ENCODE measurements at regions not wholly inside any gene's neighbourhood (a gene's known extent, or its start where the extent isn't known, plus 50 kb on each side); places are given as distances from the start of the nearest gene placed in this dataset.
"Not testable (repeated sequence)": the region's sequence is repeated elsewhere in the genome, so short reads cannot be mapped to it uniquely, and the experiment has no call there.

DNA sequence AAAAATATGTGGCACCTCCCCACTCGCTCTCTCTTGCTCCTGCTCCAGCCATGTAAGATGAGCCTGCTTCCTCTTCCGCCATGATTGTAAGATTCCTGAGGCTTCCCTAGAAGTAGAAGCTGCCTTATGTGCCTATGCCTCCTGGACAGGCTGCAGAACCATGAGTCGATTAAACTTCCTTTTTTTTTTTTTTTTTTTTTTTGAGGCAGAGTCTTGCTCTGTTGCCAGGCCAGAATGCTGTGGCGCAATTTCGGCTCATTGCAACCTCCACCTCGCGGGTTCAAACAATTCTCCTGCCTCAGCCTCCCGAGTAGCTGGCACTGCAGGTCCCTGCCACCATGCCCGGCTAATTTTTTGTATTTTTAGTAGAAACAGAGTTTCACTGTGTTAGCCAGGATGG, 112.5 kb downstream of the FAM217A start:
- TF ChIP-seq, protein P1, sequence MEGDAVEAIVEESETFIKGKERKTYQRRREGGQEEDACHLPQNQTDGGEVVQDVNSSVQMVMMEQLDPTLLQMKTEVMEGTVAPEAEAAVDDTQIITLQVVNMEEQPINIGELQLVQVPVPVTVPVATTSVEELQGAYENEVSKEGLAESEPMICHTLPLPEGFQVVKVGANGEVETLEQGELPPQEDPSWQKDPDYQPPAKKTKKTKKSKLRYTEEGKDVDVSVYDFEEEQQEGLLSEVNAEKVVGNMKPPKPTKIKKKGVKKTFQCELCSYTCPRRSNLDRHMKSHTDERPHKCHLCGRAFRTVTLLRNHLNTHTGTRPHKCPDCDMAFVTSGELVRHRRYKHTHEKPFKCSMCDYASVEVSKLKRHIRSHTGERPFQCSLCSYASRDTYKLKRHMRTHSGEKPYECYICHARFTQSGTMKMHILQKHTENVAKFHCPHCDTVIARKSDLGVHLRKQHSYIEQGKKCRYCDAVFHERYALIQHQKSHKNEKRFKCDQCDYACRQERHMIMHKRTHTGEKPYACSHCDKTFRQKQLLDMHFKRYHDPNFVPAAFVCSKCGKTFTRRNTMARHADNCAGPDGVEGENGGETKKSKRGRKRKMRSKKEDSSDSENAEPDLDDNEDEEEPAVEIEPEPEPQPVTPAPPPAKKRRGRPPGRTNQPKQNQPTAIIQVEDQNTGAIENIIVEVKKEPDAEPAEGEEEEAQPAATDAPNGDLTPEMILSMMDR (IDR thresholded peaks at IDR 0.05; ENCODE audit: low read depth, low read length), result no peak
- TF ChIP-seq MYC (IDR thresholded peaks at IDR 0.05; ENCODE audit: low read depth, low read length) (no peak), POLR2A (IDR thresholded peaks at IDR 0.05; ENCODE audit: extremely low read depth, insufficient read length) (no peak)
- TF ChIP-seq, protein P2, sequence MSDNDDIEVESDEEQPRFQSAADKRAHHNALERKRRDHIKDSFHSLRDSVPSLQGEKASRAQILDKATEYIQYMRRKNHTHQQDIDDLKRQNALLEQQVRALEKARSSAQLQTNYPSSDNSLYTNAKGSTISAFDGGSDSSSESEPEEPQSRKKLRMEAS (IDR thresholded peaks at IDR 0.05; ENCODE audit: low read depth, low read length), result no peak
- peak; percentile 63 for DNase-seq (ENCODE audit: low read depth)
- no peak overlapping the region for H3K4me3 ChIP-seq (ENCODE audit: low read depth, low read length)

DNA sequence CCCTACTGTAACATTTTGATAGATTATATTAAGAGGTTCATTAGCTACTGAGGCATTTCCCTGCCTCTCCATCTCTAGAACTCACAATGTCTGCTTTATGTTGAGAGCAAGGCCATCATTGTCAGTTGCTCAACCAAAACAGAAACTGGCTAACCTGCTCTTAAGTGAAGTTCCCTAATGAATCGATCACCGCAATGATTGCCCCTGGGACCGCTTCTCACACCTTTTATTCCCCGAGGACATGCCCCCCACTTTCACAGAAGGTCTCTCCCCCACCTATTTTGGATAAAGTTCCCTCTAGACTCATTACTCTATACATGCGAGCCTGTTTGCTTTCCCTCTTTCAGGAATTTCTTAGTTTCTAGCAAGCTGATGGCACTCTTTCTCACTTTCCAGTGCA, 108.8 kb downstream of the FAM217A start:
- TF ChIP-seq, protein P1 (IDR thresholded peaks at IDR 0.05; ENCODE audit: low read depth, low read length), result no peak
- TF ChIP-seq POLR2A (IDR thresholded peaks at IDR 0.05; ENCODE audit: extremely low read depth, insufficient read length) (no peak), MYC (IDR thresholded peaks at IDR 0.05; ENCODE audit: low read depth, low read length) (no peak)
- TF ChIP-seq, protein P2 (IDR thresholded peaks at IDR 0.05; ENCODE audit: low read depth, low read length), result no peak
- no peak for DNase-seq (ENCODE audit: low read depth)
- H3K4me3 ChIP-seq (ENCODE audit: low read depth, low read length), result no peak overlapping the region

DNA sequence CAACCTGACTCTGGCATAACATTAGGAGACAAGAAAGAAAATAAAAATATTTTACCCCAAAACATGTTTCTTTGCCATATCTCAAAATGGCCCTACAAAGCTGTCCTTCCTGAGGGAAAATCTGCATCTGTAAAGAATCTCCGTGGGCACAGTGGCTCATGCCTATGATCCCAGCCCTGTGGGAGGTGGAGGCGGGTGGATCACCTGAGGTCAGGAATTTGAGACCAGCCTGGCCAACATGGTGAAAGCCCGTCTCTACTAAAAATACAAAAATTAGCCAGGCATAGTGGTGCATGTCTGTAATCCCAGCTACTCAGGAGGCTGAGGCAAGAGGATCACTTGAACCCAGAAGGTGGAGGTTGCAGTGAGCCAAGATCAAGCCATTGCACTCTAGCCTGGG, 105.8 kb downstream of the FAM217A start:
- not testable (repeated sequence) for H3K4me3 ChIP-seq (ENCODE audit: low read depth, low read length); DNase-seq (ENCODE audit: low read depth)

DNA sequence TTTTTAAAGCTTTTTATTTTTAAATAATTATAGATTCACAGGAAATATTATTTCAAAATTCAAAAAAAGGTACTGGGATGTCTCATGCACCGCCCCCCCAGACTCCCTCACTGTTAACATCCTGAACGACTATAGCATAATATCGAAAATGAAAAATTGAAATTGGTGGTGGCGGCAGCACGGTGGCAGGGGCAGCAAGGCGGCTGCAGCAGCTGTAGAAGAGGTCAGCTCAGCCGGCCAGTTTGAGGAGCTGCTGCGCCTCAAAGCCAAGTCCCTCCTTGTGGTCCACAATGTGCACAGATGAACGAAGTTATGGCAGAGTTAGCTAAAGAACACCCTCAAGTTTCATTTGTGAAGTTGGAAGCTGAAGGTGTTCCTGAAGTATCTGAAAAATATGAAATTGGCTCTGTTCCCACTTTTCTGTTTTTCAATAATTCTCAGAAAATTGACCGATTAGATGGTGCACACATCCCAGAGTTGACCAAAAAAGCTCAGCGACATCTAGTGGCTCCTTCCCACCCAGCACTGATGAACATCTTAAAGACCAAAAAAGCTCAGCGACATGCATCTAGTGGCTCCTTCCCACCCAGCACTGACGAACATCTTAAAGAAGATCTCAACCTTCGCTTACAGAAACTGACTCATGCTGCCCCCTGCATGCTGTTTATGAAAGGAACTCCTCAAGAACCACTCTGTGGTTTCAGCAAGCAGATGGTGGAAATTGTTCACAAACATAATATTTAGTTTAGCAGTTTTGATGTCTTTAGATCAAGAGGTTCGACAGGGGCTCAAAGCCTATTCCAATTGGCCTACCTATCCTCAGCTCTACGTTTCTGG, 100.8 kb downstream of the FAM217A start:
- 0 out of 2 replicates have a peak, but pooled peaks have one; percentile 16 for TF ChIP-seq MYC (IDR thresholded peaks at IDR 0.05; ENCODE audit: low read depth, low read length)
- TF ChIP-seq, protein P1 (IDR thresholded peaks at IDR 0.05; ENCODE audit: low read depth, low read length), result peak; percentile 86
- no peak for TF ChIP-seq POLR2A (IDR thresholded peaks at IDR 0.05; ENCODE audit: extremely low read depth, insufficient read length)
- TF ChIP-seq, protein P2 (IDR thresholded peaks at IDR 0.05; ENCODE audit: low read depth, low read length), result no peak
- peak; percentile 83 for DNase-seq (ENCODE audit: low read depth)

DNA sequence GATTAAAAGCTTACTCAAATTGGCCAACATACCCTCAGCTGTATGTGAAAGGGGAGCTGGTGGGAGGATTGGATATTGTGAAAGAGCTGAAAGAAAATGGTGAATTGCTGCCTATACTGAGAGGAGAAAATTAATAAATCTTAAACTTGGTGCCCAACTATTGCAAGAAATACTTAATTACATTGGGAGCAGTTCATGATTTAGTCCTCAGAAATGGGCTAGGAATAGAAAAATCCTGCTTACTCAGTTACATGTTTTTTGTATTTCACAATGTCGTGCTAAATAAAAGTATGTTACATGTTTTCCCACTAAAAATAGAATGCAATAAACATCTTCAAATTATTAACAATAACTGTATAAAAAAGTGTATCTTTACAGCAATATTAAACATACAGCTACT, 100.0 kb downstream of the FAM217A start:
- not testable (repeated sequence) for H3K4me3 ChIP-seq (ENCODE audit: low read depth, low read length); DNase-seq (ENCODE audit: low read depth)

More for the DNA sequence above, 100.8 kb downstream of the FAM217A start:
- no peak overlapping the region for H3K4me3 ChIP-seq (ENCODE audit: low read depth, low read length)

DNA sequence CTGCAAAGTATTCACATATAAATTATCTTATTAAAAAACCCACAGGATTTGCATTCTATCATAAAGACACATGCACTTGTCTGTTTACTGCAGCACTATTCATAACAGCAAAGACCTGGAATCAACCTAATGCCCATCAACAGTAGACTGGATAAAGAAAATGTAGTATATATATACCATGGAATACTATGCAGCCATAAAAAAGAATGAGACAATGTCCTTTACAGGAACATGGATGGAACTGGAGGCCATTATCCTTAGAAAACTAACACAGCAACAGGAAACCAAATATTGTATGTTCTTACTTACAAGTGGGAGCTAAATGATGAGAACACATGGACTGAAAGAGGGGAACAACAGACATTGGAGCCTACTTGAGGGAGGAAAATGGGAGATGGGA, 97.0 kb downstream of the FAM217A start:
- no peak for DNase-seq (ENCODE audit: low read depth)
- no peak overlapping the region for H3K4me3 ChIP-seq (ENCODE audit: low read depth, low read length)
- TF ChIP-seq, protein P2 (IDR thresholded peaks at IDR 0.05; ENCODE audit: low read depth, low read length), result no peak

DNA sequence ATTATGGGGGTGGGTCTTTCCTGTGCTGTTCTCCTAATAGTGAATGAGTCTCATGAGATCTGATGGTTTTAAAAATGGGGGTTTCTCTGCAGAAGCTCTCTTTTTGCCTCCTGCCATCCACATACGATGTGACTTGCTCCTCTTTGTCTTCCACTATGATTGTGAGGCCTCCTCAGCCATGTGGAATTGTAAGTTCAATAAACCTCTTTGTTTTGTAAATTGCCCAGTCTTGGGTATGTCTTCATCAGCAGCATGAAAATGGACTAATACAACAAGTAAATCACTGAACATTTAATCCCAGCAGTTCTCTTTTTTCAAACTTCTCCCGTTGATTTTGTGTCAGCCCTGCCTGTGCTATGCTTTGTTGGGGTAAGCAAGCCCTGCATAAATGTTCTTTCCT, 95.2 kb downstream of the FAM217A start:
- no peak for DNase-seq (ENCODE audit: low read depth)
- H3K4me3 ChIP-seq (ENCODE audit: low read depth, low read length), result no peak overlapping the region
- TF ChIP-seq POLR2A (IDR thresholded peaks at IDR 0.05; ENCODE audit: extremely low read depth, insufficient read length) (no peak), MYC (IDR thresholded peaks at IDR 0.05; ENCODE audit: low read depth, low read length) (no peak)
- TF ChIP-seq, protein P1 (IDR thresholded peaks at IDR 0.05; ENCODE audit: low read depth, low read length), result no peak
- TF ChIP-seq, protein P2 (IDR thresholded peaks at IDR 0.05; ENCODE audit: low read depth, low read length), result no peak
